ENCODE measurements at regions not wholly inside any gene's neighbourhood (a gene's known extent, or its start where the extent isn't known, plus 50 kb on each side); places are given as distances from the start of the nearest gene placed in this dataset.

GRCh38 chr10:29856295-29856694 lies 203.1 kb downstream of the JCAD start:
- no peaks in the 10 kb centered on the region for H3K27me3 ChIP-seq (ENCODE audit: control insufficient read depth, insufficient read depth, low read length)
- intact Hi-C loops (cut with DNase I) = no loop called here
- FAIRE-seq (no peak), DNase-seq (no peak)
- no peak overlapping the region for H3K4me3 ChIP-seq (ENCODE audit: low read length in 3 of 3)
- no peak overlapping the region for H3K9ac ChIP-seq (ENCODE audit: low read length in 3 of 3)
- H3K27ac ChIP-seq (ENCODE audit: low read depth in 2 of 2, low read length in 2 of 2) = no peak overlapping the region
- no peaks in the 10 kb centered on the region for H3K9me3 ChIP-seq (ENCODE audit: control insufficient read depth in 2 of 3, insufficient read depth in 1 of 3, low read length in 3 of 3)
- no peak for TF ChIP-seq CTCF (IDR thresholded peaks at IDR 0.05; ENCODE audit: borderline replicate concordance, extremely low read depth, insufficient read depth)
- peaks cover 0 to 15% (median 6%) of the 10 kb centered on the region in 3 donors for H3K4me1 ChIP-seq (ENCODE audit: control insufficient read depth in 2 of 3, insufficient read depth in 2 of 3, low read depth in 1 of 3, low read length in 3 of 3)
- no peaks in the 10 kb centered on the region for H3K36me3 ChIP-seq (ENCODE audit: control insufficient read depth in 2 of 3, insufficient read depth in 3 of 3, low read length in 3 of 3)

GRCh38 chr10:29853913-29854312 lies 205.5 kb downstream of the JCAD start:
- no peak for DNase-seq
- no peak for FAIRE-seq

GRCh38 chr10:29851241-29851640 lies 208.1 kb downstream of the JCAD start:
- Histone ChIP-seq H3K4me3 (ENCODE audit: low read length in 3 of 3) (no peak overlapping the region), H3K27me3 (ENCODE audit: control insufficient read depth, insufficient read depth, low read length) (no peaks in the 10 kb centered on the region), H3K4me1 (ENCODE audit: control insufficient read depth in 2 of 3, insufficient read depth in 2 of 3, low read depth in 1 of 3, low read length in 3 of 3) (peaks cover 0 to 2% (median 0%) of the 10 kb centered on the region in 3 donors), H3K36me3 (ENCODE audit: control insufficient read depth in 2 of 3, insufficient read depth in 3 of 3, low read length in 3 of 3) (no peaks in the 10 kb centered on the region), H3K27ac (ENCODE audit: low read depth in 2 of 2, low read length in 2 of 2) (no peak overlapping the region), H3K9me3 (ENCODE audit: control insufficient read depth in 2 of 3, insufficient read depth in 1 of 3, low read length in 3 of 3) (no peaks in the 10 kb centered on the region), H3K9ac (ENCODE audit: low read length in 3 of 3) (no peak overlapping the region)
- intact Hi-C loops (cut with DNase I) = no loop called here
- DNase-seq (peak in 1 of 5 donors; percentile 2), FAIRE-seq (no peak)
- no peak for TF ChIP-seq CTCF (IDR thresholded peaks at IDR 0.05; ENCODE audit: borderline replicate concordance, extremely low read depth, insufficient read depth)

More at GRCh38 chr10:29853913-29854312, 205.5 kb downstream of the JCAD start:
- Histone ChIP-seq H3K4me3 (ENCODE audit: low read length in 3 of 3) (no peak overlapping the region), H3K36me3 (ENCODE audit: control insufficient read depth in 2 of 3, insufficient read depth in 3 of 3, low read length in 3 of 3) (no peaks in the 10 kb centered on the region), H3K9me3 (ENCODE audit: control insufficient read depth in 2 of 3, insufficient read depth in 1 of 3, low read length in 3 of 3) (no peaks in the 10 kb centered on the region), H3K4me1 (ENCODE audit: control insufficient read depth in 2 of 3, insufficient read depth in 2 of 3, low read depth in 1 of 3, low read length in 3 of 3) (peaks cover 0 to 9% (median 9%) of the 10 kb centered on the region in 3 donors), H3K27ac (ENCODE audit: low read depth in 2 of 2, low read length in 2 of 2) (no peak overlapping the region), H3K9ac (ENCODE audit: low read length in 3 of 3) (no peak overlapping the region), H3K27me3 (ENCODE audit: control insufficient read depth, insufficient read depth, low read length) (no peaks in the 10 kb centered on the region)
- intact Hi-C loops (cut with DNase I) = no loop called here
- no peak for TF ChIP-seq CTCF (IDR thresholded peaks at IDR 0.05; ENCODE audit: borderline replicate concordance, extremely low read depth, insufficient read depth)

- DNase-seq = peak in 1 of 5 donors; percentile 2
- no peak for TF ChIP-seq CTCF (IDR thresholded peaks at IDR 0.05; ENCODE audit: borderline replicate concordance, extremely low read depth, insufficient read depth)
- Histone ChIP-seq H3K4me1 (ENCODE audit: control insufficient read depth in 2 of 3, insufficient read depth in 2 of 3, low read depth in 1 of 3, low read length in 3 of 3) (peaks cover 0 to 2% (median 0%) of the 10 kb centered on the region in 3 donors), H3K4me3 (ENCODE audit: low read length in 3 of 3) (no peak overlapping the region), H3K9me3 (ENCODE audit: control insufficient read depth in 2 of 3, insufficient read depth in 1 of 3, low read length in 3 of 3) (peaks cover 0 to 1% (median 0%) of the 10 kb centered on the region in 3 donors), H3K27me3 (ENCODE audit: control insufficient read depth, insufficient read depth, low read length) (no peaks in the 10 kb centered on the region), H3K27ac (ENCODE audit: low read depth in 2 of 2, low read length in 2 of 2) (peak overlapping the region in 1 of 2 donors; percentile 26), H3K36me3 (ENCODE audit: control insufficient read depth in 2 of 3, insufficient read depth in 3 of 3, low read length in 3 of 3) (no peaks in the 10 kb centered on the region), H3K9ac (ENCODE audit: low read length in 3 of 3) (no peak overlapping the region)
- FAIRE-seq = no peak
- intact Hi-C loops (cut with DNase I) = no loop called here
Measured at GRCh38 chr10:29850371-29850770, 209.0 kb downstream of the JCAD start.

Measured in kidney (tissue), 13 donors.